Activated CD4-positive, alpha-beta T cell treated with anti-CD3 and anti-CD28 coated beads, Interleukin-2, Interleukin-6, amounts not matched to agents 100 ng/mL and 50 ng/mL, durations not matched to agents 16 hours and 8 hours (primary cell): ENCODE measurements at regions not wholly inside any gene's neighbourhood (a gene's known extent, or its start where the extent isn't known, plus 50 kb on each side); places are given as distances from the start of the nearest gene placed in this dataset.
"Not testable (repeated sequence)": the region's sequence is repeated elsewhere in the genome, so short reads cannot be mapped to it uniquely, and the experiment has no call there.

Source experiments
- DNase-seq: peaks from one replicate; pipeline ENCODE4 v3.0.0-alpha.2; 2020

- no peak for DNase-seq
Measured at GRCh38 chr7:69243016-69243415, 355.3 kb upstream of the AUTS2 start.

DNA sequence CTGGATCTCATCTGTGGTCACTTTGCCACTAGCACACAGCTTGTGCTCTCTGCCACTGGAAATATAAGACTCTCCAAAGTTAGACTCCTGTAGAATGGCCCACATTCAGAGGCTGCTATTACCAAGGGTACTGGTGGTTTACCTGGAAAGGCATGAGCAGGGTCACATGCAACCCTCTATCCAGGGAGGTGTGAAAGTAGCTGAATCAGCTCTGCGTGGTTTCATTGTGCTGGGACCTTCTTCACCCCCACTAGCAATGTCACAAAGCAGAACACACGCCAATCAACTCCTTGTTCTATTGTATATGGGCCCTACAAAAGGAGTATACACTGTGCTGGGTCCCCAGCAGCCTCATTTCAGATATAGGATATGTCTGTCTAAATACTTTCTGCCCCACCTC is 353.6 kb upstream of the AUTS2 start:
- no peak for DNase-seq

GRCh38 chr7:69245646-69246045 is 352.6 kb upstream of the AUTS2 start:
- DNase-seq, result no peak

DNA sequence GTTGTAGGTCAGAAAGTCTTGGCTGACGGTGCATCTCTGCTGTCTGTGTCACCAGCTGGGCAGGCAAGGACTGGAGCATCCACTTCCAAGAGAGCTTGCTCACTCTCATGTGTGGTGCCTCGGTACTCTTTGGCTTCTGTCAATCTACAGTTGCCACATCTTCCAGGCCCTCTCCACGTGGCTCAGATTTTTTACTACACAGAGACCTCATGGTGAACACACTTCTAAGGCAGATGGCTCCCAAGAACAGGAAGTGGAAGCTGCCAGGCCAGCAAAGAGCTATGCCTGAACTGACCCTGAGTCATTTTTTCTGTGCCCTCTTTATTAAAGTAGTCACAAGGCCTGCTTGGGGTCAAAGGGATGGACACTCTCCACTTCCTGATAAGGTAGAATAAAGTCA is 351.5 kb upstream of the AUTS2 start:
- DNase-seq, result no peak

DNA sequence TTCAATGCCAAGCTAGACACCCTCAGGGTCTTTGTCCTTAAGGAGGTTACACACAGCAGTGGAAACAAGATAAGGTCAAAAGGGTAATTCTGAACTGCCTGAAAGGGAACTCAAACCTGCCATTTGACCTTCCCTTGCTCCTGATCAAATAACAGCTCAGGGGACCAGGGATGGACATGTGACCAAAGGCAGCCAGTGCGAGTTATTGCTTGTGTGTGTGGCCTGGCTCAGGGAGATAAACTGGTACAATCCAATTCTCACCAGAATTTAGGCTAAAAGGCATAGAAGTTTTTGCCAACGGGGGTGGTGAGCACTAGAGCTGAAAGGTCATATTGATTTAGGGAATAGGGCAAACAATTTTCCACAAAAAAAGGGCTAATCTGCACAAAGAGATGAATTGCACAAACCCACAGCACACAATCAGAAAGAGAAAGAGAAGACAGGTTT is 349.9 kb upstream of the AUTS2 start:
- not testable (repeated sequence) for DNase-seq

DNA sequence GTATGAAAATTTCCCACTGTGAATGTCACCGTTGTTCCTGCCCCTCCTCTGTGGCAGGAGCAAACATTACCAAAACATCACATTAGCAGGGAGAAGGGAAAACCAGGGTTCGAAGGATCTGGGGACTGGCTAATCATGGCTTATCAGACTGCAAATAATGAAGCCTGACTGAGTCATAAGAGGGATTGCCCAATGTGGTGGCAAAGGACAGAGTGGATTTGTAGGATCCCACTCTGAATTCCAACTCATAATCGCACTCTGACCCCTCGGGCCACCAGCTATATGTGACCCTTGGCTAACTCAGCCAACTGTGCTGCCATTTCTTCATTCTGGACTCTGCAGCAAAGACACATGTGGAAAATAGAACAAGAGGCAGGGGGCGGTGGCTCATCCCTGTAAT is 347.3 kb upstream of the AUTS2 start:
- DNase-seq, result no peak

DNA sequence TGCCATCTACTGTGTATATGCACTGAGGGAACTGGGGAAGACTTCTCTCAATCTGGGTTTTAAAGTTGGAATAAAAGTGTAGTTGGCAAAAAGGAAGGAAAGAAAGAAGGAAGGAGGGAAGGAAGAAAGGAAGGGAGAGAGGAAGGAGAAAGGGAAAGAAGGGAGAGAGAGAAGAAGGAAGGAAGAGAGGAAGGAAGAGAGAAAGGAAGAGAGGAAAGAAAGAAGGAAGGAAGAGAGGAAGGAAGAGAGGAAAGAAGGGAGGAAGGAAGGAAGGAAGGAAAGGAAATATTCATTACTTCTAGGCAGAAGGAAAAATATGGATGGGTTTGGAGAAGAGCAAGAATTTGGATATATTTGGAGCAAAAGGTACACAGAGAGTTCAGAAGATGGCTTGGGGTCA is 343.6 kb upstream of the AUTS2 start:
- no peak for DNase-seq

GRCh38 chr7:69256634-69257081 is 341.6 kb upstream of the AUTS2 start:
- DNase-seq, result no peak

- DNase-seq, result no peak
Measured at GRCh38 chr7:69257592-69257991, 340.7 kb upstream of the AUTS2 start.

DNA sequence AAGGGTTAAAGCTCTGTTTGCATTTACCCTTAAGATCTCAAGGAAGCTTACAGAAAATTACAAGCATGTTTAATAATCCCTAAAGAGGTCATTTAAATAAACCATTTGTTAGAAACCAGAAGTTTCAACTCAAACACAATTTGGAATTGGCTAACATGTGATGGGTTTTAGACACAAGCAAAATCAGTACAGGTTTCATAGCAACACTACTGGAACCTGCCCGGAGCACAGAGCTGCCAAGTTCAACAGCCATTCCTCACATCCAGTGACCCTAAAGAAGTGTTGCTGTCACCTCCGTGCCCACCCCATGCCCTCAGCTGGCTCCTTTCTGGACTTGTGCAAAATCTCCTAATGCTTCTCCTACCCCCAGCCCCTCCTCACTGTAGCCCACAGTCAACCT is 338.8 kb upstream of the AUTS2 start:
- DNase-seq, result no peak

- no peak for DNase-seq
Measured at GRCh38 chr7:69260023-69260422, 338.3 kb upstream of the AUTS2 start.

DNA sequence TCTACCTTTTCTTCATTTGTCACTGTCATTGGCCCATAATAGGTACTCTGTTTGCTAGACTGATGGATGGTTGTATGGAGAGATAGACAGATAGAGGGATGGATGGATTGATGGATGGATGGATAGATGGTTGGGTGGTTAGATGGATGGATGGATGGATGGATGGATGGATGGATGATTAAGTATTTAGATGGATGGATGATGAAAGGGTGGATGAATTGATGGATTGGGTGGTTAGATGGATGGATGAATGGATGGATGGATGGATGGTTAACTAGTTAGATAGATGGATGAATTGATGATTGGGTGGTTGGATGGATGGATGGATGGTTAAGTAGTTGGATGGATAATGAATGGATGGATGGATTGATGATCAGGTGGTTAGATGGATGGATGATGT is 334.7 kb upstream of the AUTS2 start:
- DNase-seq, result no peak

DNA sequence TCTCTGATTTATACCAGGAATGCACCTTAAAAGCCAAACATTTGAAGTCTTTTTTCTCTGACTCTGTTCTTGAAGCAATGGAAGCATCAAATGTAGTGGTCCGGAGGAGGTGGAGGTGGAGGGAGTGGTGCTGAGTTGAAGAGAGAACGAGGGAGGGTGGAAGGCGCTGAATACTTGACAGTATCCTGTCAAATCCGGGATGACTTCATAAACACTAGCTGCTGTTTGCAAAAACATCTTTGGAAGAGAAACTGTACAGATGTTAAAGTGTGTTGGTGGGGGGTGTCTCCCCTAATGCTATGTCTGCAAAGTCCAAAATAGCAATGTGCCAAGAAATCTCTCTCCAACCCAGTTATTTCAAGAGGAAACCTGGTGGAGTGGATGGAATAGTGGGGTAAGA is 328.5 kb upstream of the AUTS2 start:
- DNase-seq, result no peak

GRCh38 chr7:69272101-69272500 is 326.2 kb upstream of the AUTS2 start:
- no peak for DNase-seq

DNA sequence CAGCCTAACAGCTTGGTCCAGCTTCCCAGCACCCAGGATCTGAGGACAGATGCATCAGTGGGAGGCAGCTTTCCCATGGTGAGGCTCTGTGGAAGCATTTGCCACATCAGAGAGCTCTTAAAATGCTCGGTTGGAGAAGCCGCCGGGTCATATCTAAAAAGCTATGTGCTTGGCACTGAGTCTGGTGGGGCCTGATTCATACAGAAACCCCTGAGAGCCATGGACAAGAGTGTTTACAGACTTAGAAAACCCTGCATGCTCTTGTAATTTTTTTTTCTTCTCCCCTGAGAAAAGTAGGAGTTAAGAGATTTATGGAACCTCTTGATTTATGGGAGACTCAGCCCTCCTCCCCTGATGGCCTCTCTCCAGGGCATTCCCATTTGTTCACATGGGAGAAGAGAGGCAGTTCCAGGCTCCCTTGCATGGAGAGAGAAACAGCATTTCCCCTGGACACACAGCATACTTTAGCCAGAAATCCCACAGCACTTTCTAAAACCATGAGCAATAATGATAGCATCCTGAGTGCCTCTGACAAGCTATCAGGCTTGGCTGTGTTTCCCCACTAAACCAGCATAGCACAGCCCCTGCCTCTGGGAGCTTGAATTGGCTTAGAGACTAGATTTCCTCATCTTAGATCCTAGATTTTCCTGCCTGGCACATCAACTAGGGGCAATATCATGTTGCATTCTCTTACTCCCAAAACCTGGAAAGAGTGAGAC is 322.1 kb upstream of the AUTS2 start:
- no peak for DNase-seq

DNA sequence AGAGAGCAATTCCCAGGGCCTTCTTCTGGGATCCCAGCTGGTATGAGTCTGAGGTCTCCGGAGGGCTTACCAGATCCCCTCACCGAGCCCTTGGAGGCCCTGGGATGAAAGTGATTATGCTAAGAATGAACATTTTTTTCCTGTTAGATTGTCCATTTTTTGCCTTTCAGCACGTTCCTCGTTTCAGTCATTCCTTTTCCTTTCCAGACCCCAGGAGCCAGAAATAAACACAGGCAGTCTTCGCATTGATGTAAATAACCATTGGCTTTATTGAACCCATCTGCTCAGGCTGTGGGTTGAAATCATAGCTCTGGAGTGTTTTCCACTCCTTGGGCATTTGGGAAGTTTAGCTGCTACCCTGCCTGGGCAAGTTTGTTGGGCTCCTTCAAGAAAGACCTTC is 320.9 kb upstream of the AUTS2 start:
- no peak for DNase-seq

DNA sequence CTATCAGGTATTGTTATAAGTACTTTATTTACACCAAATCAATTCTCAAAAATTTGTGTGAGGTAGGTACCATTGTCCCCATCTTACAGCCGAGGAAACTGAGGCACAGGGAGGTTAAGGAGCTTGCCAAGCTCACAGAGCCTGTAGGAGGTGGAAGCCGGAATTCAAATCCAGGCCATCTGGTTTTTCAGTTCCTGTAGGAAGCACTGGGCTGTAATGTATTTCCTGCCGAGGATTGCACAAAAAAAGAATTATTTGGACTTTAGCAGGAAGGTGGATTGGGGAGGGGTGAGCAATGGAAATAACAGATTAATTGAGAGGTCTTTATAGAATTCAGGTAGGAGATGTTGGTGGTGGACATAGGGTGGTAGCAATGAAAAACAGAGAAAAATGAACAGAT is 315.3 kb upstream of the AUTS2 start:
- no peak for DNase-seq

- DNase-seq, result no peak
Measured at GRCh38 chr7:69283421-69283820, 314.9 kb upstream of the AUTS2 start.

GRCh38 chr7:69285854-69286253 is 312.4 kb upstream of the AUTS2 start:
- DNase-seq, result no peak

DNA sequence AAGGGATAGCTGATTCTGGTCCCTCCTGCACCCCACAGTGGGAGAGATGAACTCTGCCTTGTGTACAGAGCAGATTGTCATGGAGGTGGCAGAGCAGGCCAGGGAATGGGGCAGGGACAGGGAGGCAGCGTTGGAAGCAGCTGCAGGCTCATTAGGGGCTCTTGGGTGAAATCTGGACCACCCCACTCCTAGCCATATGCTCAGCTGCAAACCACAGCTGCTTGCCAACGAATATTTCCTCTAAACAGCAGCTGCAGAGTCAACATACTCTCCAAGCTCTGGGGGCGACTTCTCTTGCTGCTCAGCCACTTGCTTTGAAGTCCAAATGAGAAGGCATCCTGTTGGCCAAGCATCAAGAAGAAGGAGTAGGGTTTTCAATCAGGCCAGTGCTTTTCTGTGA is 302.3 kb upstream of the AUTS2 start:
- DNase-seq, result no peak

DNA sequence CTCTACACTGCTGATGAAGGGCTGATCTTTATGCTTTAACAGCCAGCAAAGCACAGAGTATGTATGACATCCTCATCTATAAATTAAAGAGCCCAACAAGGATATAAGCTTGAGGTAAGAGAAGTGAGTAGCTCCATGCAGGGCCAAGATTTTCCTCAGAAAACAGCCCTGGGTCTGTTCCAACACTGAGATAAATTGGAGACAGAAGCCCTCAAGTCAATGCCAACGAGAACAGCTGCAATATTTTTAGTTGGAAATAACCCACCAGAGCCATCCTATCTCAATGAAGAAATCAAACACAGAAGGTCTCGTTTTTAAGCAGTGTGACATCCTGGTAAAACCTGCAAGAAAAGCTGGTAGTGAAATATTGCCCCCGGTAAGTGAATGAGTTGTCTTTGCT is 297.0 kb upstream of the AUTS2 start:
- no peak for DNase-seq

DNA sequence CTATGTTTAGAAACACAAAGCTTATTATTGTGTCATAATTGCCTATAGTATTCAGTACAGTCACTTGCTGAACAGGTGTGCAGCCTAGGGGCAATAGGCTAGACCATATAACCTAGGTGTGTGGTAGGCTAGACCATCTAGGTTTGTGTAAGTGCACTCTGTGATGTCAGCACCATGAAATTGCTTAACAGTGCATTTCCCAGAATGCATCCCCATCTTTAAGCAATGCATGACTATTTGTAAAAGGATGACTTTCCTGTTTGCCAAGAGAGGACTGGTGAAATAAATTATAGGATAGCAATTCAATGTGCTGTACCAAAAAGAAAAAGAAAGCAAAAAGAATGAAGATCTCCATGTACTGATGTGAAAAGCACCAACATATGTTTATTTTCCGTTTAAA is 288.7 kb upstream of the AUTS2 start:
- DNase-seq, result no peak

GRCh38 chr7:69311489-69311888 is 286.8 kb upstream of the AUTS2 start:
- no peak for DNase-seq

- not testable (repeated sequence) for DNase-seq
Measured at GRCh38 chr7:69313852-69314251, 284.4 kb upstream of the AUTS2 start.

DNA sequence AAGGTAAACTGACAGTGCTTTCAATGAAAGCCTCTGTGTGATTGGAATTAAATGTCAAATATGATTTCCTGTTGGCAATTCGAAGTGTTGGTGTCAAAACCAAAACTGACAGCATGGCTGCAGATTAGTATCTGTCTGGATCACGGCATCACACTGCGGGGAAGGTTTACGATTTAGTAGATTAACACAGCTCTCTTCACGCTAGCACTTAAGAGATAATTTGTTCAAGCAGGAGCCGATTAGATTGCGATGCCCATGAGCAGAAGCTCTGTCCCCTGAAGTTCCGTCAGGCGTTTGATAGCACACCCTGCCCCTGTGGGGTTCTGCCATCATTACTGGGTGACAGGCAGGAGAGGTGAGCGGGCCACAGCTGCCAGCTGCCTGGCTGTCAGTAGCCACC is 279.5 kb upstream of the AUTS2 start:
- DNase-seq, result no peak
